H1 (cell line): ENCODE measurements at regions not wholly inside any gene's neighbourhood (a gene's known extent, or its start where the extent isn't known, plus 50 kb on each side); places are given as distances from the start of the nearest gene placed in this dataset.

Experiments
- RFX5 ChIP-seq: IDR thresholded peaks from 2 replicates; pipeline ENCODE4 v1.6.1; 2011; ENCODE audit warnings: low read depth, low read length, improper control_type of control experiment, borderline replicate concordance
- TF ChIP-seq, protein P1 (sequence below): fragments of 300-600 bp; sonication (generic); IDR thresholded peaks from 2 replicates; pipeline ENCODE4 v1.7.1; 2012; ENCODE audit warnings: low read length, moderate library complexity, mild to moderate bottlenecking, inconsistent platforms; ENCODE audit not compliant: insufficient replicate concordance

DNA sequence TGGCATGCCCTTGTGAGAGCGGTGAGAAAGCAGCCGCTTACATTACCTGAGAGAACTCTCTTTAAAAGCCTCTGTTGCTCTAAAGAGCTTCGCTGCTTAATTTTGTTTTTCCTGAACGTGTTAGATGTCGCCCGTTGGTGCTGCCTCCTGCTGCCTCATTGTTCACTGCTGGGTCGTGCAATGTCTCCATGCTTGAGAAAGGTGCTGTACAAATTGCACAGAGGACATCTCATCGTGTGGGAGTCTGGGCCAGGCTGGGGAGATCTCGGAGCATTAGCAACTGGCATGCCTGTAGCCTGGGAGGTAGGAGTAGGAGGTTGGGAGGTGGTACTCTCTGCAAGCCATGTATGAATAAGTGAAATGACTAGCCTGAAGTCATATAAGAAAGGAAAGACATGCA is 686.0 kb downstream of the NOVA1 start (continued):
- TF ChIP-seq, protein P1, sequence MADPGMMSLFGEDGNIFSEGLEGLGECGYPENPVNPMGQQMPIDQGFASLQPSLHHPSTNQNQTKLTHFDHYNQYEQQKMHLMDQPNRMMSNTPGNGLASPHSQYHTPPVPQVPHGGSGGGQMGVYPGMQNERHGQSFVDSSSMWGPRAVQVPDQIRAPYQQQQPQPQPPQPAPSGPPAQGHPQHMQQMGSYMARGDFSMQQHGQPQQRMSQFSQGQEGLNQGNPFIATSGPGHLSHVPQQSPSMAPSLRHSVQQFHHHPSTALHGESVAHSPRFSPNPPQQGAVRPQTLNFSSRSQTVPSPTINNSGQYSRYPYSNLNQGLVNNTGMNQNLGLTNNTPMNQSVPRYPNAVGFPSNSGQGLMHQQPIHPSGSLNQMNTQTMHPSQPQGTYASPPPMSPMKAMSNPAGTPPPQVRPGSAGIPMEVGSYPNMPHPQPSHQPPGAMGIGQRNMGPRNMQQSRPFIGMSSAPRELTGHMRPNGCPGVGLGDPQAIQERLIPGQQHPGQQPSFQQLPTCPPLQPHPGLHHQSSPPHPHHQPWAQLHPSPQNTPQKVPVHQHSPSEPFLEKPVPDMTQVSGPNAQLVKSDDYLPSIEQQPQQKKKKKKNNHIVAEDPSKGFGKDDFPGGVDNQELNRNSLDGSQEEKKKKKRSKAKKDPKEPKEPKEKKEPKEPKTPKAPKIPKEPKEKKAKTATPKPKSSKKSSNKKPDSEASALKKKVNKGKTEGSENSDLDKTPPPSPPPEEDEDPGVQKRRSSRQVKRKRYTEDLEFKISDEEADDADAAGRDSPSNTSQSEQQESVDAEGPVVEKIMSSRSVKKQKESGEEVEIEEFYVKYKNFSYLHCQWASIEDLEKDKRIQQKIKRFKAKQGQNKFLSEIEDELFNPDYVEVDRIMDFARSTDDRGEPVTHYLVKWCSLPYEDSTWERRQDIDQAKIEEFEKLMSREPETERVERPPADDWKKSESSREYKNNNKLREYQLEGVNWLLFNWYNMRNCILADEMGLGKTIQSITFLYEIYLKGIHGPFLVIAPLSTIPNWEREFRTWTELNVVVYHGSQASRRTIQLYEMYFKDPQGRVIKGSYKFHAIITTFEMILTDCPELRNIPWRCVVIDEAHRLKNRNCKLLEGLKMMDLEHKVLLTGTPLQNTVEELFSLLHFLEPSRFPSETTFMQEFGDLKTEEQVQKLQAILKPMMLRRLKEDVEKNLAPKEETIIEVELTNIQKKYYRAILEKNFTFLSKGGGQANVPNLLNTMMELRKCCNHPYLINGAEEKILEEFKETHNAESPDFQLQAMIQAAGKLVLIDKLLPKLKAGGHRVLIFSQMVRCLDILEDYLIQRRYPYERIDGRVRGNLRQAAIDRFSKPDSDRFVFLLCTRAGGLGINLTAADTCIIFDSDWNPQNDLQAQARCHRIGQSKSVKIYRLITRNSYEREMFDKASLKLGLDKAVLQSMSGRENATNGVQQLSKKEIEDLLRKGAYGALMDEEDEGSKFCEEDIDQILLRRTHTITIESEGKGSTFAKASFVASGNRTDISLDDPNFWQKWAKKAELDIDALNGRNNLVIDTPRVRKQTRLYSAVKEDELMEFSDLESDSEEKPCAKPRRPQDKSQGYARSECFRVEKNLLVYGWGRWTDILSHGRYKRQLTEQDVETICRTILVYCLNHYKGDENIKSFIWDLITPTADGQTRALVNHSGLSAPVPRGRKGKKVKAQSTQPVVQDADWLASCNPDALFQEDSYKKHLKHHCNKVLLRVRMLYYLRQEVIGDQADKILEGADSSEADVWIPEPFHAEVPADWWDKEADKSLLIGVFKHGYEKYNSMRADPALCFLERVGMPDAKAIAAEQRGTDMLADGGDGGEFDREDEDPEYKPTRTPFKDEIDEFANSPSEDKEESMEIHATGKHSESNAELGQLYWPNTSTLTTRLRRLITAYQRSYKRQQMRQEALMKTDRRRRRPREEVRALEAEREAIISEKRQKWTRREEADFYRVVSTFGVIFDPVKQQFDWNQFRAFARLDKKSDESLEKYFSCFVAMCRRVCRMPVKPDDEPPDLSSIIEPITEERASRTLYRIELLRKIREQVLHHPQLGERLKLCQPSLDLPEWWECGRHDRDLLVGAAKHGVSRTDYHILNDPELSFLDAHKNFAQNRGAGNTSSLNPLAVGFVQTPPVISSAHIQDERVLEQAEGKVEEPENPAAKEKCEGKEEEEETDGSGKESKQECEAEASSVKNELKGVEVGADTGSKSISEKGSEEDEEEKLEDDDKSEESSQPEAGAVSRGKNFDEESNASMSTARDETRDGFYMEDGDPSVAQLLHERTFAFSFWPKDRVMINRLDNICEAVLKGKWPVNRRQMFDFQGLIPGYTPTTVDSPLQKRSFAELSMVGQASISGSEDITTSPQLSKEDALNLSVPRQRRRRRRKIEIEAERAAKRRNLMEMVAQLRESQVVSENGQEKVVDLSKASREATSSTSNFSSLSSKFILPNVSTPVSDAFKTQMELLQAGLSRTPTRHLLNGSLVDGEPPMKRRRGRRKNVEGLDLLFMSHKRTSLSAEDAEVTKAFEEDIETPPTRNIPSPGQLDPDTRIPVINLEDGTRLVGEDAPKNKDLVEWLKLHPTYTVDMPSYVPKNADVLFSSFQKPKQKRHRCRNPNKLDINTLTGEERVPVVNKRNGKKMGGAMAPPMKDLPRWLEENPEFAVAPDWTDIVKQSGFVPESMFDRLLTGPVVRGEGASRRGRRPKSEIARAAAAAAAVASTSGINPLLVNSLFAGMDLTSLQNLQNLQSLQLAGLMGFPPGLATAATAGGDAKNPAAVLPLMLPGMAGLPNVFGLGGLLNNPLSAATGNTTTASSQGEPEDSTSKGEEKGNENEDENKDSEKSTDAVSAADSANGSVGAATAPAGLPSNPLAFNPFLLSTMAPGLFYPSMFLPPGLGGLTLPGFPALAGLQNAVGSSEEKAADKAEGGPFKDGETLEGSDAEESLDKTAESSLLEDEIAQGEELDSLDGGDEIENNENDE = no peak
- no peak for TF ChIP-seq RFX5
